ENCODE measurements at regions not wholly inside any gene's neighbourhood (a gene's known extent, or its start where the extent isn't known, plus 50 kb on each side); places are given as distances from the start of the nearest gene placed in this dataset.

DNA sequence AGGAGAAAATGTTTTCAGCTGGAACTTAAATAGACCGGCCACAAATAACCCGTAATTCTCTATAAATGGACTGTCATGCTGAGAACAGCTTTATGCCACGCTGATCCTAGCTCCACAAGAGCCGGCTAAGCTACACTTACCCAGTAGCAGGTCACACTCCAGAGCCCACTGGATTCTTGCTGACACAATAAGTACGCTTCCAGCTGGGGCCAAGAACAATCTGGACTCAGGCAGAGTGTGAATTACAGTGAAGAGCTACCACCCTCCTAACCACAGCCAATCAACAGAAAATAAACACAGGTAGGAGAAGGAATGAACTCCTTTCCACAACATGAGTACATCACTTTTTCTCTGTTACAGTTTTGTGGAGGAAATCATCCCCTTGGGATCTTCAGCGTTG lies 531.3 kb downstream of the GALC start:
- no peak overlapping the region for H3K9ac ChIP-seq (ENCODE audit: low read depth, low read length)
- H3K9me3 ChIP-seq (ENCODE audit: control insufficient read depth, insufficient read depth, low read length) = no peaks in the 10 kb centered on the region
- no peaks in the 10 kb centered on the region for H3K4me1 ChIP-seq (ENCODE audit: insufficient read depth, low read length)

DNA sequence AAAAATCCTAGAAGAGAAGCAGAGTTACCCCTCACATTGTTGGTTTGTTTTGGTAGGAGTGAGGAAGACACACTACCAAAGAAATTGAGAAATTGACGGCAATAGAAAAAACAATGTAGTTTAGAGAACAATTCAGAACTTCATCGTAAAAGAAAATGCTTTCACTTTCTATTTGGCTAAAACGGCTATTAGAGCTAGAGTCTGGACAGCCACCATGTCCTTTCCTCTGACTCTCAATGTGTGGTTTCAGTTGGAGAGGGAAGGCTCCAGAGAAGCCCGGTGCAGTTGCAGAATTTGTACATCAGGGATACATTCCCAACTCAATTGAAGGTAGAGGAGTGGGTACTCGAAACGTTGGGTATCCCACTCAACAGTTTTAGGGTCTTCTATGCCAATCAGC lies 535.3 kb downstream of the GALC start:
- Histone ChIP-seq H3K9ac (ENCODE audit: low read depth, low read length) (no peak overlapping the region), H3K36me3 (ENCODE audit: insufficient read depth, low read length) (no peaks in the 10 kb centered on the region), H3K9me3 (ENCODE audit: control insufficient read depth, insufficient read depth, low read length) (no peaks in the 10 kb centered on the region), H3K4me1 (ENCODE audit: insufficient read depth, low read length) (no peaks in the 10 kb centered on the region)

More for the DNA sequence above, 531.3 kb downstream of the GALC start:
- no peaks in the 10 kb centered on the region for H3K36me3 ChIP-seq (ENCODE audit: insufficient read depth, low read length)

DNA sequence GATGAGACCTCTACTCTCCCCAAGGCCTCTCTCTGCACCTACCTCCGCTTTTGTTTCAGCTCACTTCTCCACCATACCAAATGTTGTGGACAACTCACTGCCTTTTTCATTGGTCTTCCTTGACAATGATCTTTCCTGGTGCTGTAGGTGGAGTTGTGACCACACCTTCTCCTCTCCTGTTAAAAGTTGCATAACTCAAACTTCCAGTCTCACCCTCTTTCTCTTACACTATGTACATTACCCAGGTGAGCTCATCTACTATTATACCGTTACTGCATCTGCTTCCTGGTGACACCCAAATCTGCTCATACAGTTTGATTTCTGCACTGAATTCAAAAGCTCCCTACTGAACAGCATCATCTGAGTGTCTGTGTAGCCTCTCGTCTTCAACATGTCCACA lies 542.8 kb downstream of the GALC start:
- Histone ChIP-seq H3K4me1 (ENCODE audit: insufficient read depth, low read length) (no peaks in the 10 kb centered on the region), H3K9ac (ENCODE audit: low read depth, low read length) (no peak overlapping the region), H3K9me3 (ENCODE audit: control insufficient read depth, insufficient read depth, low read length) (no peaks in the 10 kb centered on the region), H3K36me3 (ENCODE audit: insufficient read depth, low read length) (no peaks in the 10 kb centered on the region)

DNA sequence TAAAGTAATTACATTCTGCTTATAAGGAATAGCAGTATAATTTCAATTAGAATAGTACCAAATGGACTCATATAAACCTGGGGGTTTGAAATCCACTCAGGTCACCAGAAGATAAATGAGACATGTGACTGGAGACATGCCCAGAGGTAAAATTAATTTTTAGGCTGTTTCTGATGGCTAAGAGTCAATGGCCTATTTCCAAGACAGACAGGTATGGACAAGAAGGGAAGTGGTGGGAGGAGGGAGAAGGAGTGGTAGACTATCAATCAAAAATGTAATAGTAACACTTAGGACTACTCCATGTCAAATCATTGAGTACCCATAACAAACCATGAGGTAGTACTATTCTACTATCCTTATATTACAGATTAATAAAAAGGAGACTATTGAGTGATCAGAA lies 544.0 kb downstream of the GALC start:
- Histone ChIP-seq H3K4me1 (ENCODE audit: insufficient read depth, low read length) (no peaks in the 10 kb centered on the region), H3K9me3 (ENCODE audit: control insufficient read depth, insufficient read depth, low read length) (no peaks in the 10 kb centered on the region), H3K36me3 (ENCODE audit: insufficient read depth, low read length) (no peaks in the 10 kb centered on the region), H3K9ac (ENCODE audit: low read depth, low read length) (no peak overlapping the region)

DNA sequence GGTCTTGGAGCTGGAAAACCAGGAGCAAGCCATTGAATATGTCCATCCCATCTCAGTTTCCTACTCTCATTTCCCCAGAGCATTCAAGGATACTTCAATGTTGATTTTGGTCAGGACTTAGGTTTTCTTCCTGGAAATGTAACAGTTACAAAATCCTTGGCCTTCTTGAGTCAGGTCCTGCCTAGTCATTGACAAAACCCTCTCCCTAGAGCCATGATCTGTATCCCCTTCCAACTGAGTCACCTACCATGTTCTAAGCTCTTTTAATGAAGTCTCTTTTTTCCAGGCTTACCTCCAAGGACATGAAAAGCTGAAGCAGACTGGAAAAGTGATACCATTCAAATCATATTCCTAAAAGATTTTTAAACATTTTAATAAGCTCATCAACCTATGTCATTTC lies 549.2 kb downstream of the GALC start:
- H3K9me3 ChIP-seq (ENCODE audit: control insufficient read depth, insufficient read depth, low read length) = no peaks in the 10 kb centered on the region
- no peaks in the 10 kb centered on the region for H3K36me3 ChIP-seq (ENCODE audit: insufficient read depth, low read length)
- H3K4me1 ChIP-seq (ENCODE audit: insufficient read depth, low read length) = no peaks in the 10 kb centered on the region
- H3K9ac ChIP-seq (ENCODE audit: low read depth, low read length) = no peak overlapping the region

DNA sequence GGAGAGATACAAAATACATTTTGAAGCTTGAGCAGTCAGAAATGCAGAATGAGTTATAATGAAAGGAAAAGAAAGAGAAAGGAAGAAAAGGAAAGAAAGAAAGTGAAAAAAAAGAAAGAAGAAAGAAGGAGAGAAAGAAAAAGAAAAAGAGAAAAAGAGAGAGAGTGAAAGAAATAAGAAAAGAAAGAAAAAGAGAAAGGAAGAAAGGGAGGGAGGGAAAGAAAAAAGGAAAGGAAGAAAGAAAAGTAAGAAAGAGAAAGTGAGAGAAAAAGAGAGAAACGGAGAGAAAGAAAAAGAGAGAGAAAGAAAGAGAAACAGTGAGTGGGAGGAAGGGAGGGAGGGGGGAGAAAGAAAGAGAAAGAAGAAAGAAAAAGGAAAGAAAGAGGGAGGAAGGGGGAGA lies 549.9 kb downstream of the GALC start:
- no peaks in the 10 kb centered on the region for H3K36me3 ChIP-seq (ENCODE audit: insufficient read depth, low read length)
- H3K4me1 ChIP-seq (ENCODE audit: insufficient read depth, low read length) = no peaks in the 10 kb centered on the region
- H3K9ac ChIP-seq (ENCODE audit: low read depth, low read length) = no peak overlapping the region
- H3K9me3 ChIP-seq (ENCODE audit: control insufficient read depth, insufficient read depth, low read length) = no peaks in the 10 kb centered on the region

DNA sequence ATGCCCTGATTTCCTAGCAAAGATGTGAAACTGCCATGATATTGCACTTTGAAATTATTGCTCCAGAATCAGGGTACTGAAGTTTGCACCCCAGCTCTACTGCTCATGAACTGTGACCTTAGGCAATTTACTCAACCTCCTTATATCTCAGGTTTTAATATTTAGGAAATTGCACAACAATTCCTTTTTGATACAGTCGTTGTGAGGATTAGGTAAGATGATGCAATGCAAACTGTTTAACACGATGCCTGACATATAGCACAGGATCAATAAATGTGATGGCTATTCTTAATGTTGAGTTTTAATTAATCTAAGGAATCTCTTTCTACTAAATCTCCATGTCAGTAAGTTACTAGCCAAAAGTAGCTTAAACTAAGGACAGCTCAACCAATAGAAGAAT lies 555.8 kb downstream of the GALC start:
- Histone ChIP-seq H3K9me3 (ENCODE audit: control insufficient read depth, insufficient read depth, low read length) (no peaks in the 10 kb centered on the region), H3K4me1 (ENCODE audit: insufficient read depth, low read length) (no peaks in the 10 kb centered on the region), H3K36me3 (ENCODE audit: insufficient read depth, low read length) (no peaks in the 10 kb centered on the region), H3K9ac (ENCODE audit: low read depth, low read length) (no peak overlapping the region)

DNA sequence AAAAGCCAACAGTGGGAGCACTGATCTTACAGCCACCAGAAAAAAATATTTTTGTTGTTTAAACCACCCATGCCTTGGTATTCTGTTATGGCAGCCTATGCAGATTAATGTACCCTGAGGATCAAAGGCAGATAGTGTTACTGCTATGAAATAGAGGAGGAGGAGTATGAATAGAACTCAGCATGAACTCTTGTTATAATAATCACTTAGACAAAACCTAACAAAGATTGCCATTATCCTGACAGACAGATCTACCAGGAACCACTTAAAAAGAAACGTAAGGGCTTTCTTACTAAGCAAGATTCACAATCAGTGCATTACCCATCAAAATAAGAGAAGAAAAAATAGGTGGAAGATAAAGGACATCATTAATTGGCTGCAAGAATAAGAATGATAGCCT lies 558.3 kb downstream of the GALC start:
- Histone ChIP-seq H3K36me3 (ENCODE audit: insufficient read depth, low read length) (no peaks in the 10 kb centered on the region), H3K9ac (ENCODE audit: low read depth, low read length) (no peak overlapping the region)

DNA sequence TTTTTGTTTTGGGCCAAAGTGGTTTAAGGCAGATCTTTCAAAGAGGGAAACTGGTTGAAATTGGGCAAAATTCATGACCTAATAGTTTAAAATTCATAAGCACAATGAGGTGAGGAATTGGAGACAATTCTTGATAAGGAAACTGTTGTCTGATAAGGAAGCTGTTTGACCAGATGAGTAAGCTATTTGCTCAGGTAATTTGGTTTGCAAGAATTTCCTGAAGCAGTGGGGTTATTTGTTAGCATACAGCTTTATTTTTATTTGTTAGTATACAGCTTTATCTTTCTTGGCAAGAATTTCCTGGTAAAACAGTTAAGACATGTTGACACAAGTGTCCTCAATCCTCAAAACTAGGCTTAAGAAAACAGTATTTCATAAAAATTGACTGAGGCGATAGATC lies 559.0 kb downstream of the GALC start:
- no peaks in the 10 kb centered on the region for H3K9me3 ChIP-seq (ENCODE audit: control insufficient read depth, insufficient read depth, low read length)
- no peak overlapping the region for H3K9ac ChIP-seq (ENCODE audit: low read depth, low read length)
- H3K4me1 ChIP-seq (ENCODE audit: insufficient read depth, low read length) = no peaks in the 10 kb centered on the region
- H3K36me3 ChIP-seq (ENCODE audit: insufficient read depth, low read length) = no peaks in the 10 kb centered on the region

More for the DNA sequence above, 558.3 kb downstream of the GALC start:
- no peaks in the 10 kb centered on the region for H3K4me1 ChIP-seq (ENCODE audit: insufficient read depth, low read length)
- H3K9me3 ChIP-seq (ENCODE audit: control insufficient read depth, insufficient read depth, low read length) = no peaks in the 10 kb centered on the region

DNA sequence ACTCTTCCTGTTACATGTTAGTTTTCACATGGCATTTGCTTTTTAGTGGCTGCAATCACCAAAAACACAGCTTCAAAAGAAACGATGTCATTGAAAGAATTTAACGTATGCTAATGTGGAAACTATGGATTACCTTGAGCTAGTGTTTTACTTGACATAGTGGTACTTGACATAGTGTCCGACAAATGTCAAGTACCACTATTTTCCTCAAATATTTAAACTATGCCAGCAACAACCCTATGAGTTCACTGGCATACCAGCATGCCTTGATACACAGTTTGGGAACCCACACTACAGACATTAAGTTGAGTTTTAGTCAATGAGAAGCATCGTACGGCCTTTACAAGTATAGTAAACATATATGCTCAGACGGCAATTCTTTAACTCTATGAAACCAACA lies 560.3 kb downstream of the GALC start:
- Histone ChIP-seq H3K9me3 (ENCODE audit: control insufficient read depth, insufficient read depth, low read length) (no peaks in the 10 kb centered on the region), H3K36me3 (ENCODE audit: insufficient read depth, low read length) (no peaks in the 10 kb centered on the region), H3K9ac (ENCODE audit: low read depth, low read length) (no peak overlapping the region), H3K4me1 (ENCODE audit: insufficient read depth, low read length) (no peaks in the 10 kb centered on the region)

DNA sequence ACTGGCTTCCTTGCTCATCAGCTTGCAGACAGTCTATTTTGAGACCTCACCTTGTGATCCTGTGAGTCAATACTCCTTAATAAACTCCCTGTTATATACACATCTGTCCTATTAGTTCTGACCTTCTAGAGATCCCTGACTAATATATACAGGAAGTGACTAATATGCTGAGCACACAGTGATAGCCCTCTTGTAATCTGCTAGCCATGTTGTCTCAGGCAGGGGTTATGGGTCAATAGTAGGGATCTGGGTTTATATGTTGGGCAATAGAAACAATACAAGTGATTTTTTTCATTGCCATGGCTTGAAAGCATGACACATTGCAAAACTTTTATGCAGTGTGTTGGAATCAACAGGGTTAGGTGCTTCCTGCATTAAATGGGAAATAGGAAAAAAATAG lies 562.2 kb downstream of the GALC start:
- no peaks in the 10 kb centered on the region for H3K36me3 ChIP-seq (ENCODE audit: insufficient read depth, low read length)
- no peak overlapping the region for H3K9ac ChIP-seq (ENCODE audit: low read depth, low read length)
- no peaks in the 10 kb centered on the region for H3K4me1 ChIP-seq (ENCODE audit: insufficient read depth, low read length)
- H3K9me3 ChIP-seq (ENCODE audit: control insufficient read depth, insufficient read depth, low read length) = no peaks in the 10 kb centered on the region

DNA sequence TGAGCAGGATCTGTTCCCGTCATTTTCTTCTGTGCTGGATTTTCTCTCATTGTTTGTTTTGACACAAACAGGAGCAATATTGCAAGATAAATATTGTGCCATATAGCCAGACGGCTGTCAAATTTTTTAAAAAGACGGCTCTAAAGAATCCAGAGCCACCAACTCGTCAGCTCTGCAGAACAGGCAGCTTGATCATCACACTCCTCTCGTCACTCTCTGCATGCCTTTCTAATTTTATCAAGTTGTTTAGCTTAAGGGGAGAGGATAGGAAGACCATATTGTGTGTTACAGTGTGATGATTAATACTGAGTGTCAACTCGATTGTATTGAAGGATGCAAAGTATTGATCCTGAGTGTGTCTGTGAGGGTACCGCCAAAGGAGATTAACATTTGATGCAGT lies 562.8 kb downstream of the GALC start:
- Histone ChIP-seq H3K4me1 (ENCODE audit: insufficient read depth, low read length) (no peaks in the 10 kb centered on the region), H3K9me3 (ENCODE audit: control insufficient read depth, insufficient read depth, low read length) (no peaks in the 10 kb centered on the region), H3K9ac (ENCODE audit: low read depth, low read length) (no peak overlapping the region), H3K36me3 (ENCODE audit: insufficient read depth, low read length) (no peaks in the 10 kb centered on the region)

DNA sequence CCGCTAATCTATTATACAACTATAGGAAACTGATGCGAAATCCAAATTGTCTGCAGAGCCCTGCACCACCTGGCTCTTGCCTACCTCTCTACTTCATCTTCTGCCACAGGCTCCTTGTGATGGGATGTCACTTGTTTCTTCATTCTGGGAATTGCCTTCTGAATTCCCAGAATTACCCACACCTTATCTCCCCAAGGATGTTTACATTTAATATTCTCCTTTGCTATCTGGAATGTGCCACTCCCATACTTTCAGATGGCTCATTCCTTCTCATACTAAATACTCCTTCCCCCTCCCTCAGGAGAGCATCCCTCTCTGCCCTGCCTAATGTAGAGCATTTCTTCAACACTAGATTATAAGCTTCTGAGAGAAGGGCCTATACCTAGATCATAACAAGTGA lies 573.1 kb downstream of the GALC start:
- H3K36me3 ChIP-seq (ENCODE audit: insufficient read depth, low read length) = no peaks in the 10 kb centered on the region
- H3K9me3 ChIP-seq (ENCODE audit: control insufficient read depth, insufficient read depth, low read length) = peaks cover 4% of the 10 kb centered on the region
- H3K9ac ChIP-seq (ENCODE audit: low read depth, low read length) = no peak overlapping the region
- no peaks in the 10 kb centered on the region for H3K4me1 ChIP-seq (ENCODE audit: insufficient read depth, low read length)

DNA sequence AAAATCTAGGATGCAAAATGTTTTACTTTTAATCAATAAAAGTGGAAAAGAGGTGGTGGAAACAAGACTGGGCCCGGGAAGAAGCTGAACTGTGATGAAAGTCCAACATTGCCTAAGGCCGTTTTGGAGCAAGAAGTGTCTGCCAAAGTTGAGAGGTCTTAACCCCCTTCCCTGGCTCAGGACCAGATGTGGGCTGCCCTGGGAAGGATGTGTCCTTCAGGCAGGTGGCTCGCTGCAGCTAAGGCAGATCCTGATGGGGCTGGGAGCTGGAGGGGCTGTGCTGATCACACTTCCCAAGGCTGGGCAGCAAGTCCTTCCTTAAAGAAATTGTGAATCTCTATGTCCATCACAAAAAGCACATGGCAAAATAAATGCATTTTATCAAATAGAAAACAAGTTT lies 581.6 kb downstream of the GALC start:
- Histone ChIP-seq H3K4me1 (ENCODE audit: insufficient read depth, low read length) (peaks cover 16% of the 10 kb centered on the region), H3K36me3 (ENCODE audit: insufficient read depth, low read length) (no peaks in the 10 kb centered on the region), H3K9ac (ENCODE audit: low read depth, low read length) (no peak overlapping the region), H3K9me3 (ENCODE audit: control insufficient read depth, insufficient read depth, low read length) (no peaks in the 10 kb centered on the region)

DNA sequence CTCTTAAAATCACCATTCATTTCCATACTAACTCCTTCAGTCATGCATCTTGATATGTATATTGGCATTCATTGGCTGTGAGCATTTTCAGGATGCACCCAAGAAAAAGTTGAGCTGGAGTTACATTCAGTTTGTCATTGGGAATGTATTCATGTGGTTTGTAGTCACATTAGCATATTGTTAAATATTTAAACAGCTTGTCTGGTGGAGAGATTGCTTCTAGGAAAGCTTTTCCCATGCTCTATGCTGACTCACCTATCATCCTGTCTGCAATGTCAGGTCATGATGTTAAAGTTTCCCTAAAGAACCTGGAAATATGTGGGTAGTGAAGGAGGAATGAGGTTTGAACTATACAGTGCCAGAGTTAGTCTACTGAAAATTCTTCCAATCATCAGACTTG lies 583.6 kb downstream of the GALC start:
- Histone ChIP-seq H3K4me1 (ENCODE audit: insufficient read depth, low read length) (peaks cover 16% of the 10 kb centered on the region), H3K36me3 (ENCODE audit: insufficient read depth, low read length) (no peaks in the 10 kb centered on the region), H3K9ac (ENCODE audit: low read depth, low read length) (no peak overlapping the region), H3K9me3 (ENCODE audit: control insufficient read depth, insufficient read depth, low read length) (no peaks in the 10 kb centered on the region)

DNA sequence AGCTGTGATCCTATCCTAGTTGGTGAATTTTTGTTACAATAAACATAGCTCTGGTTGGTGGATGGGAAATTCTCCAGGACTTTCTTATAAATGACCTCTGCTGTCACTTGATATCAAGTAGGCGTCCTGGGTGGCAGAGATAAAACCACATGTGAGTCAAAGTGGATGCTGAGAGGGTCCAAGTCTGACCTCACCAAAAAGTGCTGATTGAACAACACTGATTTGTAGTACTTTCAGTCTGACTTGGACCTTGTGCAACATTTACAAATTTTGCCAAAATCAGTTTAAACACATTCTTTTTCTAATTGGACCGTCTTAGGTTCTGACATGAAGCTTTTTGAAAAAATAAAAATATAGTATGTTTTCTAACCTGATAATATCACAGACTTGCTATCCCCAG lies 585.6 kb downstream of the GALC start:
- Histone ChIP-seq H3K9me3 (ENCODE audit: control insufficient read depth, insufficient read depth, low read length) (no peaks in the 10 kb centered on the region), H3K36me3 (ENCODE audit: insufficient read depth, low read length) (no peaks in the 10 kb centered on the region), H3K9ac (ENCODE audit: low read depth, low read length) (no peak overlapping the region), H3K4me1 (ENCODE audit: insufficient read depth, low read length) (peaks cover 16% of the 10 kb centered on the region)

Measured in ES-I3 (cell line).